ENCODE measurements at regions not wholly inside any gene's neighbourhood (a gene's known extent, or its start where the extent isn't known, plus 50 kb on each side); places are given as distances from the start of the nearest gene placed in this dataset.

DNA sequence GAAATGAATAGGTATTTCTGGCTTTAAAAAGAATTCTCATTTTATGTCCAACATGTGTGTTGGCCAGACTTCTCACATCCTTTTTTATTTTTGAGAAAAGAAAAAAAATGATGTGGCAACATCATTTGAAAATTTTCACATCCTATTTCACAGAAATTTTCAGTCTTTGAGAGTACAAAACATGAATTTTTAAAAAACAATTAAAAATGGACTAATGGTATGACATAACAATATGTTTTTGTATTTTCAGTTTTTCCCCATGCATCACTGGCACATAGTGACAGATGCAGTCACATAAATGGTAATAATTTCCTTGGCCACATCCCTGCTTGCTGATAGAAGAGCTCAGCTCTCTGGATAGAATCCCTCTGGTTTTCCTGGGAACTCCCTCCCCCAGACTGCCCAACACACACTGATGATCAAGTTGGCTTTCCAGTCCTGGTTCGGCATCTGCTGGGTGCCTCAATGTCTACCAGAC lies 188.5 kb upstream of the AGR3 start:
- no peaks in the 10 kb centered on the region for H3K36me3 Mint-ChIP-seq (ENCODE audit: low read depth, unreplicated experiment)
- H3K9me3 Mint-ChIP-seq (ENCODE audit: unreplicated experiment) = no peaks in the 10 kb centered on the region
- Histone ChIP-seq H4K20me1 (ENCODE audit: insufficient read depth, low read length) (no peaks in the 10 kb centered on the region), H3K9ac (ENCODE audit: low read length) (no peak overlapping the region), H3K9me3 (ENCODE audit: insufficient read depth, low read depth, low read length) (no peaks in the 10 kb centered on the region), H2AFZ (ENCODE audit: low read depth, low read length) (no peak overlapping the region), H3K4me2 (ENCODE audit: low read length) (no peak overlapping the region), H3K27ac (ENCODE audit: low read depth, low read length) (no peak overlapping the region), H3K4me1 (ENCODE audit: insufficient read depth, low read length) (no peaks in the 10 kb centered on the region), H3K79me2 (ENCODE audit: insufficient read depth, low read length) (no peaks in the 10 kb centered on the region), H3K4me3 (ENCODE audit: insufficient read depth, low read depth, low read length) (no peak overlapping the region), H3K27me3 (ENCODE audit: insufficient read depth, low read length) (no peaks in the 10 kb centered on the region), H3K36me3 (ENCODE audit: insufficient read depth, low read length) (no peaks in the 10 kb centered on the region)
- no peak overlapping the region for H3K4me3 Mint-ChIP-seq (ENCODE audit: unreplicated experiment)
- no peaks in the 10 kb centered on the region for H3K27me3 Mint-ChIP-seq (ENCODE audit: low read depth, unreplicated experiment)
- peaks cover 3% of the 10 kb centered on the region for H3K4me1 Mint-ChIP-seq (ENCODE audit: low read depth, unreplicated experiment)
- no peak for TF ChIP-seq EZH2 (IDR thresholded peaks at IDR 0.05; ENCODE audit: insufficient read depth, low read length)
- TF ChIP-seq, protein P1, sequence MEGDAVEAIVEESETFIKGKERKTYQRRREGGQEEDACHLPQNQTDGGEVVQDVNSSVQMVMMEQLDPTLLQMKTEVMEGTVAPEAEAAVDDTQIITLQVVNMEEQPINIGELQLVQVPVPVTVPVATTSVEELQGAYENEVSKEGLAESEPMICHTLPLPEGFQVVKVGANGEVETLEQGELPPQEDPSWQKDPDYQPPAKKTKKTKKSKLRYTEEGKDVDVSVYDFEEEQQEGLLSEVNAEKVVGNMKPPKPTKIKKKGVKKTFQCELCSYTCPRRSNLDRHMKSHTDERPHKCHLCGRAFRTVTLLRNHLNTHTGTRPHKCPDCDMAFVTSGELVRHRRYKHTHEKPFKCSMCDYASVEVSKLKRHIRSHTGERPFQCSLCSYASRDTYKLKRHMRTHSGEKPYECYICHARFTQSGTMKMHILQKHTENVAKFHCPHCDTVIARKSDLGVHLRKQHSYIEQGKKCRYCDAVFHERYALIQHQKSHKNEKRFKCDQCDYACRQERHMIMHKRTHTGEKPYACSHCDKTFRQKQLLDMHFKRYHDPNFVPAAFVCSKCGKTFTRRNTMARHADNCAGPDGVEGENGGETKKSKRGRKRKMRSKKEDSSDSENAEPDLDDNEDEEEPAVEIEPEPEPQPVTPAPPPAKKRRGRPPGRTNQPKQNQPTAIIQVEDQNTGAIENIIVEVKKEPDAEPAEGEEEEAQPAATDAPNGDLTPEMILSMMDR (IDR thresholded peaks at IDR 0.05; ENCODE audit: insufficient read depth, low read depth, low read length) = no peak
- DNase-seq (ENCODE audit: low read depth) = no peak
- FAIRE-seq = no peak
- H3K27ac Mint-ChIP-seq (ENCODE audit: unreplicated experiment) = no peak overlapping the region

DNA sequence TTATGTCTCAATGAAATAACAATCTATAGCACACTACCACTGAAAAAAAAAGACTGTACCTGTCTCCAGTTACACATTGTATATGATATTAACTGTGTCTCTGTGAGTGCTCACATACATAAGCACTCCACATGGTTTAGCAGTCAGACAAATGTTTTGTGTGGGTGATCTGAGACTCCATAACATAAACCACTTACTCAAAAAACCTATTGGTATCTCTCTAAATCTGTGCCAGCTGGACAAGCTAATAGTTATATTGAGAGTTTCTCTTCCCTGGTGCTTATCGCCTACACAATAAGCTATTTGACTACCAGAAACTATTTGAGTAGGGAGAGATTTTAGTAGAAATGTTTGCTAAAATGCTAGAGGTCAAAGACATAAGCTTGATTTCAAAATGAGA lies 190.1 kb upstream of the AGR3 start:
- Mint-ChIP-seq H3K27me3 (ENCODE audit: low read depth, unreplicated experiment) (no peaks in the 10 kb centered on the region), H3K4me3 (ENCODE audit: unreplicated experiment) (no peak overlapping the region), H3K9me3 (ENCODE audit: unreplicated experiment) (no peaks in the 10 kb centered on the region), H3K27ac (ENCODE audit: unreplicated experiment) (no peak overlapping the region), H3K4me1 (ENCODE audit: low read depth, unreplicated experiment) (peaks cover 3% of the 10 kb centered on the region), H3K36me3 (ENCODE audit: low read depth, unreplicated experiment) (no peaks in the 10 kb centered on the region)
- Histone ChIP-seq H4K20me1 (ENCODE audit: insufficient read depth, low read length) (no peaks in the 10 kb centered on the region), H3K27me3 (ENCODE audit: insufficient read depth, low read length) (no peaks in the 10 kb centered on the region), H3K4me1 (ENCODE audit: insufficient read depth, low read length) (no peaks in the 10 kb centered on the region), H2AFZ (ENCODE audit: low read depth, low read length) (no peak overlapping the region), H3K27ac (ENCODE audit: low read depth, low read length) (no peak overlapping the region), H3K9ac (ENCODE audit: low read length) (no peak overlapping the region), H3K4me3 (ENCODE audit: insufficient read depth, low read depth, low read length) (no peak overlapping the region), H3K36me3 (ENCODE audit: insufficient read depth, low read length) (no peaks in the 10 kb centered on the region), H3K79me2 (ENCODE audit: insufficient read depth, low read length) (no peaks in the 10 kb centered on the region), H3K4me2 (ENCODE audit: low read length) (no peak overlapping the region), H3K9me3 (ENCODE audit: insufficient read depth, low read depth, low read length) (no peaks in the 10 kb centered on the region)
- FAIRE-seq (no peak), DNase-seq (ENCODE audit: low read depth) (no peak)
- TF ChIP-seq EZH2 (IDR thresholded peaks at IDR 0.05; ENCODE audit: insufficient read depth, low read length) = no peak
- TF ChIP-seq, protein P1 (IDR thresholded peaks at IDR 0.05; ENCODE audit: insufficient read depth, low read depth, low read length) = no peak

DNA sequence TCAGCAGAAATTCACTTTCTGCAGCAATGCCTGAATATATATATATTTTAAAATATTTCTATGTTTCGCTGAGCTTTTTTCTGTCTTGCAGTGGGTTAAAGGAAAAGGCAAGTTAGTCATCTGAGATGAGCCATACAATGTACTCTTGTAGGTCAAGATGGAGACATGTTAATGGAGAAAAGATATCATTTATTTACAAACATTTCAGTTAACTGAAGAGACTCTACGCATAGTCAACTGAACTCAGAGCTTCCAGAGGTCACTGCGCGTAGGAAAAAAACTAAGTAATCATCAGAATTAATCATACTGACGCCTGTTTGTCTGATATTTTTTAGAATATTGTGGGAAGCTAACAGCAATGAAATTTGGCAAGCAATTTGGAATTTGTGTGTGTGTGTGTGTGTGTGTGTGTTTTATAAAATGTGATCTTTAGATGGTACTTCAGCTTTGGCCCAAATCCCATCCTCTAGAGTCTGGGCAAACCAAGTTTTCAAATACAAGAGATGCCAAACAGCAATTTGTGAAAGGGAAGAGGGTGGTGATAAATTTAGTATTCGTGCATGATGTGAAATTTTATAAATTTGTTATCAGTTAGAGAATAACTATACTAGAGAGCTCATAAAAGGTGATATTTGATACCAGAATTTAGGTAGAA lies 193.9 kb upstream of the AGR3 start:
- H3K27me3 ChIP-seq (ENCODE audit: insufficient read depth, low read length) = no peaks in the 10 kb centered on the region
- no peak overlapping the region for H3K9ac ChIP-seq (ENCODE audit: low read length)
- H3K4me3 Mint-ChIP-seq (ENCODE audit: unreplicated experiment) = no peak overlapping the region
- H3K27ac ChIP-seq (ENCODE audit: low read depth, low read length) = no peak overlapping the region
- no peaks in the 10 kb centered on the region for H3K27me3 Mint-ChIP-seq (ENCODE audit: low read depth, unreplicated experiment)
- TF ChIP-seq EZH2 (IDR thresholded peaks at IDR 0.05; ENCODE audit: insufficient read depth, low read length) = no peak
- TF ChIP-seq, protein P1 (IDR thresholded peaks at IDR 0.05; ENCODE audit: insufficient read depth, low read depth, low read length) = no peak
- no peak overlapping the region for H3K4me2 ChIP-seq (ENCODE audit: low read length)
- no peaks in the 10 kb centered on the region for H3K9me3 Mint-ChIP-seq (ENCODE audit: unreplicated experiment)
- H3K4me1 Mint-ChIP-seq (ENCODE audit: low read depth, unreplicated experiment) = no peaks in the 10 kb centered on the region
- H3K36me3 ChIP-seq (ENCODE audit: insufficient read depth, low read length) = no peaks in the 10 kb centered on the region
- DNase-seq (ENCODE audit: low read depth) (no peak), FAIRE-seq (no peak)
- H2AFZ ChIP-seq (ENCODE audit: low read depth, low read length) = no peak overlapping the region
- H3K4me3 ChIP-seq (ENCODE audit: insufficient read depth, low read depth, low read length) = no peak overlapping the region
- H3K4me1 ChIP-seq (ENCODE audit: insufficient read depth, low read length) = no peaks in the 10 kb centered on the region
- no peaks in the 10 kb centered on the region for H4K20me1 ChIP-seq (ENCODE audit: insufficient read depth, low read length)
- H3K27ac Mint-ChIP-seq (ENCODE audit: unreplicated experiment) = no peak overlapping the region
- H3K36me3 Mint-ChIP-seq (ENCODE audit: low read depth, unreplicated experiment) = no peaks in the 10 kb centered on the region
- no peaks in the 10 kb centered on the region for H3K9me3 ChIP-seq (ENCODE audit: insufficient read depth, low read depth, low read length)
- H3K79me2 ChIP-seq (ENCODE audit: insufficient read depth, low read length) = no peaks in the 10 kb centered on the region
